ENCODE measurements at regions not wholly inside any gene's neighbourhood (a gene's known extent, or its start where the extent isn't known, plus 50 kb on each side); places are given as distances from the start of the nearest gene placed in this dataset.

DNA sequence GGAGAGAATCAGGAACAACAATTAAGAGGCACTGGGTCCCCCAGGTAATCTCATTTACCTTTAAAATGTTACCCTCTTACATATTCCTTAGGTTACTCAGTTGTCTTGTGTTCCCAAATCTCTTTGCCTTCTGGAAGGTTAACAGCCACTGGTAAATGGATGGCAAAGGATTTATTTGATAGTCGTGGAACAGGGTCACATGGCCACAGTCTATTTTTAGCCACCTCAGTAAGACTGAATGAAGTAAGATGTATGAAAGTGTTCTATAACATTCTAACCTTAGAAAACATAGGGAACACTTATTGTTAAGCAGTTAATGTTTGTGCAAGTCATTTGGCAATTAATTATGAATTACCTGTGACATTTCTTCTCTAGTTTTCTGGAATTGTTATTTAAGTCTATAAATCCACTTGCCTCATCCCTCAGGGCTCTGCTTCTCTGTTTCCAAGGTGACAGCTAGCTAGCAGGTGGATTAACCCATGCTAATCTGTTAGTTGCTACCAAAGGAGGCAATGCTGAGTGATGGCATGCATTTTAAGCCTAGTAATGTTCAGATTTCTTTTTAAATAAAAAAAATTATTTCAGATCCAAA is 211.0 kb downstream of the PIK3C3 start:
- Histone ChIP-seq H3K4me2 (ENCODE audit: low read length) (no peak overlapping the region), H3K9me2 (replicated peaks; ENCODE audit: low read length) (no peaks in the 10 kb centered on the region), H4K20me1 (ENCODE audit: low read length) (no peaks in the 10 kb centered on the region), H3F3A (ENCODE audit: low read length, unreplicated experiment) (no peaks in the 10 kb centered on the region), H3K4me3 (ENCODE audit: low read length) (no peak overlapping the region), H2AFZ (ENCODE audit: low read length) (no peak overlapping the region), H3K4me1 (ENCODE audit: insufficient read depth, low read length) (no peaks in the 10 kb centered on the region), H3K9me3 (ENCODE audit: low read length) (no peaks in the 10 kb centered on the region), H3K9ac (ENCODE audit: low read length) (no peak overlapping the region), H3K27ac (ENCODE audit: low read length) (no peak overlapping the region), H3K79me2 (ENCODE audit: low read length) (no peaks in the 10 kb centered on the region), H3K27me3 (ENCODE audit: low read length) (no peaks in the 10 kb centered on the region), H3K36me3 (ENCODE audit: low read depth, low read length) (no peaks in the 10 kb centered on the region)
- POLR2A ChIA-PET (ENCODE audit: unreplicated experiment), result no interaction called here
- ATAC-seq (no peak), DNase-seq (no peak)
- no TSS peak for BruUV-seq (replicated peaks)
- CTCF ChIA-PET, result no interaction called here
- intact Hi-C loops (cut with micrococcal nuclease), result no loop called here
- no peak for TF ChIP-seq EZH2phosphoT487 (IDR thresholded peaks at IDR 0.05; ENCODE audit: borderline replicate concordance, low read length)
- TF ChIP-seq EZH2 (IDR thresholded peaks at IDR 0.05; ENCODE audit: low read length, unreplicated experiment), result no peak
- TF ChIP-seq, protein P1, sequence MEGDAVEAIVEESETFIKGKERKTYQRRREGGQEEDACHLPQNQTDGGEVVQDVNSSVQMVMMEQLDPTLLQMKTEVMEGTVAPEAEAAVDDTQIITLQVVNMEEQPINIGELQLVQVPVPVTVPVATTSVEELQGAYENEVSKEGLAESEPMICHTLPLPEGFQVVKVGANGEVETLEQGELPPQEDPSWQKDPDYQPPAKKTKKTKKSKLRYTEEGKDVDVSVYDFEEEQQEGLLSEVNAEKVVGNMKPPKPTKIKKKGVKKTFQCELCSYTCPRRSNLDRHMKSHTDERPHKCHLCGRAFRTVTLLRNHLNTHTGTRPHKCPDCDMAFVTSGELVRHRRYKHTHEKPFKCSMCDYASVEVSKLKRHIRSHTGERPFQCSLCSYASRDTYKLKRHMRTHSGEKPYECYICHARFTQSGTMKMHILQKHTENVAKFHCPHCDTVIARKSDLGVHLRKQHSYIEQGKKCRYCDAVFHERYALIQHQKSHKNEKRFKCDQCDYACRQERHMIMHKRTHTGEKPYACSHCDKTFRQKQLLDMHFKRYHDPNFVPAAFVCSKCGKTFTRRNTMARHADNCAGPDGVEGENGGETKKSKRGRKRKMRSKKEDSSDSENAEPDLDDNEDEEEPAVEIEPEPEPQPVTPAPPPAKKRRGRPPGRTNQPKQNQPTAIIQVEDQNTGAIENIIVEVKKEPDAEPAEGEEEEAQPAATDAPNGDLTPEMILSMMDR (conservative IDR thresholded peaks at IDR 0.05; ENCODE audit: low read depth, low read length), result no peak

GRCh38 chr18:42168487-42168886 is 213.5 kb downstream of the PIK3C3 start:
- intact Hi-C loops (cut with micrococcal nuclease), result no loop called here
- Histone ChIP-seq H3K9me2 (replicated peaks; ENCODE audit: low read length) (no peaks in the 10 kb centered on the region), H3K27me3 (ENCODE audit: low read length) (no peaks in the 10 kb centered on the region), H3K9me3 (ENCODE audit: low read length) (no peaks in the 10 kb centered on the region), H3K9ac (ENCODE audit: low read length) (no peak overlapping the region), H2AFZ (ENCODE audit: low read length) (no peak overlapping the region), H3K4me3 (ENCODE audit: low read length) (no peak overlapping the region), H3K4me2 (ENCODE audit: low read length) (no peak overlapping the region), H3K4me1 (ENCODE audit: insufficient read depth, low read length) (no peaks in the 10 kb centered on the region), H4K20me1 (ENCODE audit: low read length) (no peaks in the 10 kb centered on the region), H3K36me3 (ENCODE audit: low read depth, low read length) (no peaks in the 10 kb centered on the region), H3F3A (ENCODE audit: low read length, unreplicated experiment) (no peaks in the 10 kb centered on the region), H3K79me2 (ENCODE audit: low read length) (no peaks in the 10 kb centered on the region), H3K27ac (ENCODE audit: low read length) (no peak overlapping the region)
- TF ChIP-seq EZH2 (IDR thresholded peaks at IDR 0.05; ENCODE audit: low read length, unreplicated experiment), result no peak
- TF ChIP-seq, protein P1 (conservative IDR thresholded peaks at IDR 0.05; ENCODE audit: low read depth, low read length), result no peak
- TF ChIP-seq EZH2phosphoT487 (IDR thresholded peaks at IDR 0.05; ENCODE audit: borderline replicate concordance, low read length), result no peak
- ChIA-PET POLR2A (ENCODE audit: unreplicated experiment) (no interaction called here), CTCF (no interaction called here)
- ATAC-seq (no peak), DNase-seq (no peak)
- BruUV-seq (replicated peaks), result no TSS peak

DNA sequence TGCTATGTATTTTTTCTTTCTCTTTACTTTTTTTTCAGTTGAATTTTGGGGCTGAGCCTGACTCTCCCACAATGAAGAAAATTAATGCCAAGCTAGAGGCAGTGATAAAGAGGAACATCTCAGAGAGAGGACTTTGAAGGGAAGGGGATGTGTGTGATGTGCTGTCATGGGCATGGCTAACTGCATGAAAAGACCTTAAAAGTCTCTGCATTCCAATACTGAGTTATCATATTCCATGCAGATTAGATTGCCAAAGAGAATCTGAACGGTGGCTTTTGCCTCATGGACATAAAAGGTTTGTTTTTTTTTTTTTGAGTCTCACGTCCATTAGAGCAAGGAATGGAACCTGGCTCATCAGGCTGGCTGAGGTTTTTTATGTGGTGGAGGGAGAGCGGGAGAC is 213.9 kb downstream of the PIK3C3 start:
- intact Hi-C loops (cut with micrococcal nuclease), result no loop called here
- BruUV-seq (replicated peaks), result no TSS peak
- ChIA-PET POLR2A (ENCODE audit: unreplicated experiment) (no interaction called here), CTCF (no interaction called here)
- H3K27ac ChIP-seq (ENCODE audit: low read length), result no peak overlapping the region
- no peaks in the 10 kb centered on the region for H4K20me1 ChIP-seq (ENCODE audit: low read length)
- ATAC-seq (no peak), DNase-seq (no peak)
- no peak overlapping the region for H3K4me2 ChIP-seq (ENCODE audit: low read length)
- no peak for TF ChIP-seq EZH2phosphoT487 (IDR thresholded peaks at IDR 0.05; ENCODE audit: borderline replicate concordance, low read length)
- TF ChIP-seq EZH2 (IDR thresholded peaks at IDR 0.05; ENCODE audit: low read length, unreplicated experiment), result no peak
- TF ChIP-seq, protein P1 (conservative IDR thresholded peaks at IDR 0.05; ENCODE audit: low read depth, low read length), result no peak
- H3F3A ChIP-seq (ENCODE audit: low read length, unreplicated experiment), result no peaks in the 10 kb centered on the region
- no peak overlapping the region for H3K4me3 ChIP-seq (ENCODE audit: low read length)
- H2AFZ ChIP-seq (ENCODE audit: low read length), result no peak overlapping the region
- no peaks in the 10 kb centered on the region for H3K27me3 ChIP-seq (ENCODE audit: low read length)
- H3K36me3 ChIP-seq (ENCODE audit: low read depth, low read length), result no peaks in the 10 kb centered on the region
- no peaks in the 10 kb centered on the region for H3K9me2 ChIP-seq (replicated peaks; ENCODE audit: low read length)
- H3K9ac ChIP-seq (ENCODE audit: low read length), result no peak overlapping the region
- no peaks in the 10 kb centered on the region for H3K79me2 ChIP-seq (ENCODE audit: low read length)
- no peaks in the 10 kb centered on the region for H3K4me1 ChIP-seq (ENCODE audit: insufficient read depth, low read length)
- H3K9me3 ChIP-seq (ENCODE audit: low read length), result no peaks in the 10 kb centered on the region
